ENCODE measurements at regions not wholly inside any gene's neighbourhood (a gene's known extent, or its start where the extent isn't known, plus 50 kb on each side); places are given as distances from the start of the nearest gene placed in this dataset.
"Not testable (repeated sequence)": the region's sequence is repeated elsewhere in the genome, so short reads cannot be mapped to it uniquely, and the experiment has no call there.

- ATAC-seq (replicated peaks) (no peak), DNase-seq (no peak)
- H3K4me3 Mint-ChIP-seq: no peak overlapping the region
- peaks cover 2 to 7% of the 10 kb centered on the region in 2 donors for H3K9me3 Mint-ChIP-seq
- H3K4me1 Mint-ChIP-seq: no peaks in the 10 kb centered on the region
- no peak overlapping the region for H3K27ac Mint-ChIP-seq
- no peaks in the 10 kb centered on the region for H3K36me3 Mint-ChIP-seq
- H3K27me3 Mint-ChIP-seq: no peaks in the 10 kb centered on the region
Measured at GRCh38 chrX:143298663-143299241, 218.5 kb downstream of the SPANXN3 start.

- H3K27me3 Mint-ChIP-seq: no peaks in the 10 kb centered on the region
- DNase-seq (no peak), ATAC-seq (replicated peaks) (no peak)
- H3K4me3 Mint-ChIP-seq: no peak overlapping the region
- no peaks in the 10 kb centered on the region for H3K36me3 Mint-ChIP-seq
- H3K4me1 Mint-ChIP-seq: no peaks in the 10 kb centered on the region
- H3K9me3 Mint-ChIP-seq: peaks cover 2 to 7% of the 10 kb centered on the region in 2 donors
- H3K27ac Mint-ChIP-seq: no peak overlapping the region
Measured at GRCh38 chrX:143296521-143296920, 220.8 kb downstream of the SPANXN3 start.

DNA sequence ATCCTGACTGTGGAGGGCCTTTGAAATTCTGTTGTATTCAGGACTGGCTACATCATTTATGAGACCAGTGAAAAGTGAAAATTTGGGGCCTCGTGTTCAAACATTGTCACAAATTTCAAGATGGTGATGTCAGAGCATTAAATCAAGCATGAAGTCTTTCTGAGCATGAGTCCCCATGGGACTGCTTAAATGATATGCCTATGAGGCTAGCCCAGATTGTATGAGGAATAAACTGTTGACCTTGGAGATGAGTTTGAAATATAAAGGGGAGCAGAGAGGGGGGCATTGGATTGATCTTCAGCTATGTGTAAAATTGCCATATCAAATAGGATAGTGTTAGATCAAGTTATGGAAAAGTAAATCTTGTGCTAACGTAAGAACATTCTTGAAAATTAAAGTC lies 230.0 kb downstream of the SPANXN3 start:
- no peaks in the 10 kb centered on the region for H3K36me3 Mint-ChIP-seq
- peaks cover 0 to 1% of the 10 kb centered on the region in 2 donors for H3K9me3 Mint-ChIP-seq
- H3K27me3 Mint-ChIP-seq: no peaks in the 10 kb centered on the region
- H3K4me3 Mint-ChIP-seq: no peak overlapping the region
- ATAC-seq (replicated peaks) (no peak), DNase-seq (no peak)
- H3K4me1 Mint-ChIP-seq: no peaks in the 10 kb centered on the region
- H3K27ac Mint-ChIP-seq: no peak overlapping the region

DNA sequence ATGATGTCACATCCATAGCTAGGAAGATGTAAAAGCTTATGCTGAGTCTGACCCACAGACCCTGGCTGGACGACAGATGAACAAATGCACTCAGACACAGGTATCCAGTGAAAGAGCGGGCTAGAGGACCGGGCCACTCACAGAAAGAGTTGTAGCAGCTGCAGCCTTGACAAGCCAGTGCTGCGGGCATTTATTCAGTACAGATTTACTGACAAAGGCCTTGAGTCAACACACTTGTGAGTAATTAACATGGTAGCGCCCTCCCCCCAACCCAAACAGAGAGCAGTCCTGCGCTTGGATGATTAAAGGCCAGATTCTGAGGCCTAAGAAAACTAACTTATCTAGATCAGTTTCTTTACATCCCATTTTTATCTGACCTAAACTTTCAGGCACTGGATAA lies 244.6 kb downstream of the SPANXN4 start:
- no peaks in the 10 kb centered on the region for H3K36me3 Mint-ChIP-seq
- H3K4me1 Mint-ChIP-seq: no peaks in the 10 kb centered on the region
- H3K4me3 Mint-ChIP-seq: no peak overlapping the region
- no peaks in the 10 kb centered on the region for H3K27me3 Mint-ChIP-seq
- peaks cover 0 to 3% of the 10 kb centered on the region in 2 donors for H3K9me3 Mint-ChIP-seq
- DNase-seq (no peak), ATAC-seq (replicated peaks) (no peak)
- no peak overlapping the region for H3K27ac Mint-ChIP-seq

- H3K27me3 Mint-ChIP-seq, DNase-seq: not testable (repeated sequence)
Measured at GRCh38 chrX:143244593-143244992, 218.9 kb downstream of the SPANXN4 start.

DNA sequence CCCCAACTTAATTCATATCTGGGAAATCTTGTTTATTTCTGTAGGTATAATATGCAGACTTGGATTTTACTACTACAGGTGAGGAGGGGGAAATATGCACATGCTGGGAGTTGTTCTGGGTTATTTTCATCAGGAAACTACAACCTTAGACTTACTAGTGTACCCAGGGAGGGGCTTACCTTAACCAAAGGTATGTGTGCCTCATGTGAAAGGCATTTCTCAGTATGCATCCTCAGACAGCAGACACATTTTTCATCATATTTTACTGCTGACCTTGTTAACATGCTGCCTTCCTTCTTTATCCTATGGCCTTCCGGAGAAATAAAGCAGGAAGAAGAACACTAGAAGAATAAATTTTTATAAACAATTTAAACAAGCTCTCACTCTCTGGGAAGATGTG lies 214.9 kb downstream of the SPANXN4 start:
- Mint-ChIP-seq H3K9me3 (peaks cover 2 to 3% of the 10 kb centered on the region in 2 donors), H3K36me3 (no peaks in the 10 kb centered on the region), H3K4me3 (no peak overlapping the region)

More at GRCh38 chrX:143244593-143244992, 218.9 kb downstream of the SPANXN4 start:
- ATAC-seq (replicated peaks); H3K36me3 Mint-ChIP-seq; H3K4me1 Mint-ChIP-seq; H3K27ac Mint-ChIP-seq; H3K4me3 Mint-ChIP-seq; H3K9me3 Mint-ChIP-seq: not testable (repeated sequence)

DNA sequence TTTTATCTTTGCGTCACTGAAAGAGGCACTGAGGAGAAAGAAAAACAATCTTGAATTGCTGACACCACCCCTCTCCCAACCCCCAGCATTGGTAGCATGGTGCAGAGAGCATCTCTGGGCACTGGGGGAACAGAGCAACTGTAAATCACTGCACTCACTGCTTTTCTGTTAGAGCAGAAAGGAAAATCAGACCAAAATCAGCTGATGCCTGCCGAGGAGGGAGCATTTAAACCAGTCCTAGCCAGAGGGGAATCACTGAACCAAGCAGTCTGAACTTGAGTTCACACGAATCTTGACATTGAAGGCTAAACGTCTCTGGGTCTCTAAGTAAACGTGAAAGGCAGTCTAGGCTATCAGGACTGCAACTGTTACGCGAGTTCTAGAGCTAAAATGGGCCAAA lies 205.8 kb downstream of the SPANXN4 start:
- Mint-ChIP-seq H3K27ac (no peak overlapping the region), H3K4me1 (no peaks in the 10 kb centered on the region), H3K27me3 (no peaks in the 10 kb centered on the region), H3K36me3 (no peaks in the 10 kb centered on the region), H3K9me3 (peaks cover 2 to 4% of the 10 kb centered on the region in 2 donors), H3K4me3 (no peak overlapping the region)
- DNase-seq (no peak), ATAC-seq (replicated peaks) (no peak)

More for the DNA sequence above, 214.9 kb downstream of the SPANXN4 start:
- ATAC-seq (replicated peaks): no peak
- Mint-ChIP-seq H3K27me3 (no peaks in the 10 kb centered on the region), H3K27ac (no peak overlapping the region), H3K4me1 (no peaks in the 10 kb centered on the region)
- DNase-seq: no peak

DNA sequence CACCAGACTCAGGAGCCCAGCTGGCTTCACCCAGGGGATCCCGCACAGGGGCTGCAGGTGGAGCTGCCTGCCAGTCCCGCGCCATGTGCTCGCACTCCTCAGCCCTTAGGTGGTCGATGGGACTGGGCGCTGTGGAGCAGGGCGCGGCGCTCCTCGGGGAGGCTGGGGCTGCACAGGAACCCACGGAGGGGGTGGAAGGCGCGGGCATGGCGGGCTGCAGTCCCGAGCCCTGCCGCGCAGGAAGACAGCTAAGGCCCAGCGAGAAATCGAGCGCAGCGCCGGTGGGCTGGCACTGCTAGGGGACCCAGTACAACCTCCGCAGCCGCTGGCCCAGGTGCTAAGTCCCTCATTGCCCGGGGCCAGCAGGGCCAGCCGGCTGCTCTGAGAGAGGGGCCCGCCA lies 202.9 kb downstream of the SPANXN4 start:
- not testable (repeated sequence) for H3K27me3 Mint-ChIP-seq; ATAC-seq (replicated peaks); H3K36me3 Mint-ChIP-seq; H3K4me1 Mint-ChIP-seq; DNase-seq; H3K27ac Mint-ChIP-seq; H3K9me3 Mint-ChIP-seq; H3K4me3 Mint-ChIP-seq

DNA sequence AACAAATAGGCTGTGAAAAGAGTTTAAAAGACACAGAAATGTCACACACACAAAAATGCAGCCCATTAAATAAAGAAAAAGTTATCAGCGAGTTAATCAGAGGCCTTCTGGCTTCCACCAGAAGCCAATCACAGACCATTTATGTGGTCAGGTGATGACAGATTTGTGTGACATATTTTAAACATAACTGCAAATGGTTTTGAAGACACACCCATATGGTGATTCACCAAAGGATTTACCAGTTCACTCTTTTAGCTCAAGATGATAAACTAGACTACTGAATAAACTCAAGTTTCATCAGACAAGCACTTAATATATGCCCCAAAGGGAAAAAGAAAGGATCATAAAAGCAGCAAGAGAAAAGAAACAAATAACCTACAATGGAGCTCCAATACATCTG lies 181.2 kb downstream of the SPANXN4 start:
- H3K36me3 Mint-ChIP-seq: no peaks in the 10 kb centered on the region
- ATAC-seq (replicated peaks) (no peak), DNase-seq (no peak)
- H3K4me1 Mint-ChIP-seq: no peaks in the 10 kb centered on the region
- no peak overlapping the region for H3K27ac Mint-ChIP-seq
- H3K9me3 Mint-ChIP-seq: peaks cover 1 to 4% of the 10 kb centered on the region in 2 donors
- H3K27me3 Mint-ChIP-seq: no peaks in the 10 kb centered on the region
- no peak overlapping the region for H3K4me3 Mint-ChIP-seq

DNA sequence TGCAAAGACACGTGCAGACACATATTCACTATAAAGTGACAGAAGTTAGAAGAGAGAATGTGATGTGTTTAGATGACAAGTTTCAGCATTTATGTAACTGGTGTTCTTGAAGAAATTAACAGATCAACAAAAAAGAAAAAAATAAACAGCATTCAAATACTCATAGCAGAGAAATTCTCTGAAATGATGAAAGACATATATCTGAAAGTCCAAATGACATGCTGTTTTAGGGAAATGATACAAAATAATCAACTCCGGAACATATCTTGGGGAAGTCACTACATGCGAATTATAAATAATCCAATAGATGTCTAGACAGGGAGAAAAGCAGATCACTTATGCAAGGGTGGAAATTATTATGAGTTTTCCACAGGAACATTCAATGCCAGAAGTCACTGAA lies 146.0 kb downstream of the SPANXN4 start:
- H3K4me3 Mint-ChIP-seq: no peak overlapping the region
- no peak for ATAC-seq (replicated peaks)
- no peak overlapping the region for H3K27ac Mint-ChIP-seq
- no peaks in the 10 kb centered on the region for H3K9me3 Mint-ChIP-seq
- H3K27me3 Mint-ChIP-seq: no peaks in the 10 kb centered on the region
- H3K36me3 Mint-ChIP-seq: no peaks in the 10 kb centered on the region
- DNase-seq: no peak
- no peaks in the 10 kb centered on the region for H3K4me1 Mint-ChIP-seq

- no peaks in the 10 kb centered on the region for H3K4me1 Mint-ChIP-seq
- H3K36me3 Mint-ChIP-seq: no peaks in the 10 kb centered on the region
- H3K27ac Mint-ChIP-seq: no peak overlapping the region
- H3K9me3 Mint-ChIP-seq: no peaks in the 10 kb centered on the region
- H3K27me3 Mint-ChIP-seq: no peaks in the 10 kb centered on the region
- ATAC-seq (replicated peaks): no peak
- H3K4me3 Mint-ChIP-seq: no peak overlapping the region
- DNase-seq: no peak
Measured at GRCh38 chrX:143165778-143166177, 140.1 kb downstream of the SPANXN4 start.

GRCh38 chrX:143139681-143140080 lies 114.0 kb downstream of the SPANXN4 start:
- no peak for ATAC-seq (replicated peaks)
- no peak overlapping the region for H3K4me3 Mint-ChIP-seq
- H3K9me3 Mint-ChIP-seq: peaks cover 0 to 2% of the 10 kb centered on the region in 2 donors
- DNase-seq: no peak
- no peak overlapping the region for H3K27ac Mint-ChIP-seq
- H3K36me3 Mint-ChIP-seq: no peaks in the 10 kb centered on the region
- H3K27me3 Mint-ChIP-seq: no peaks in the 10 kb centered on the region
- H3K4me1 Mint-ChIP-seq: no peaks in the 10 kb centered on the region

GRCh38 chrX:143121477-143121876 lies 95.7 kb downstream of the SPANXN4 start:
- H3K9me3 Mint-ChIP-seq: no peaks in the 10 kb centered on the region
- no peaks in the 10 kb centered on the region for H3K27me3 Mint-ChIP-seq
- no peak for DNase-seq
- H3K4me1 Mint-ChIP-seq: no peaks in the 10 kb centered on the region
- ATAC-seq (replicated peaks): no peak
- no peak overlapping the region for H3K27ac Mint-ChIP-seq
- no peak overlapping the region for H3K4me3 Mint-ChIP-seq
- H3K36me3 Mint-ChIP-seq: no peaks in the 10 kb centered on the region

DNA sequence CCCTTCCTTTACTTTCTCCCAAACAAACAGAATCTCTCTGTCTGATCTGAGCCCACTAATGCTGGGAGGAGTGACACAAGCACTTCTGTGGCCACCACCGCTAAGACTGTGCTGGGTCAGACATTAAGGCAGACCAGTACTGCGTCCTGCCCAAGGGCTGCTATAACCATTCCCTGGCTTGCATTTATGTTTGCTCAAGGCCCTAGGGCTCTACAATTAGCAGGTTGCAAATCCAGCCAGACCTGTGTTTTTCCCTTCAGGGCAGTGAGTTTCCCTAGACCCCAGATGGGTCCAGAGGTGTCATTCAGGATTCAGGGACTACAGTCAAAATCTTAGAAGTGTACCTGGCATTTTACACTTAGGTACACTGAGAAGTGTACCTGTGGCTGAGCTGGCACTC lies 89.7 kb downstream of the SPANXN4 start:
- Mint-ChIP-seq H3K4me3 (no peak overlapping the region), H3K27me3 (no peaks in the 10 kb centered on the region), H3K9me3 (peaks cover 0 to 5% of the 10 kb centered on the region in 2 donors), H3K36me3 (no peaks in the 10 kb centered on the region), H3K27ac (no peak overlapping the region), H3K4me1 (no peaks in the 10 kb centered on the region)
- ATAC-seq (replicated peaks): no peak
- DNase-seq: no peak

GRCh38 chrX:143095816-143096215 lies 70.1 kb downstream of the SPANXN4 start:
- Mint-ChIP-seq H3K36me3 (no peaks in the 10 kb centered on the region), H3K4me3 (no peak overlapping the region), H3K27ac (no peak overlapping the region), H3K9me3 (peaks cover 0 to 4% of the 10 kb centered on the region in 2 donors), H3K4me1 (no peaks in the 10 kb centered on the region), H3K27me3 (no peaks in the 10 kb centered on the region)
- ATAC-seq (replicated peaks): no peak
- no peak for DNase-seq

DNA sequence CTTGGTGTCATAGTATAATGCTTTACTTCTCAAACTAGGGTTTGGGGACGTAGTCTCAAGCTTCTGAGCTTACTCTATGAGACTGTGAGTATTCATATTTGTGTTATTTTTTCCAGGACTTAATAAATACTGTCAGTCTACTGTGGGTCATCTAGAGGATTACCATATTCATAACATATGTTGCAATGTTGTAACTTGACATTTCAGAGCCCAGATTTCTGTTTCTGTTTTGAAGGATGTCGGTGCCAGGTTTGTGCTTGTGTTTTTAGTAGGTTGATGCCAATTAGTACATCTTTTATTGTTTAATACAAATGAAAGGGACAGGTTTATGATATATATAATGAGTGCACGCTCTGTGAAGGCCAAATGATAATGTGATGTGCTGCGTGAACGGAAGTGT lies 69.6 kb downstream of the SPANXN4 start:
- no peak for DNase-seq
- Mint-ChIP-seq H3K4me3 (no peak overlapping the region), H3K36me3 (no peaks in the 10 kb centered on the region), H3K27ac (no peak overlapping the region), H3K4me1 (no peaks in the 10 kb centered on the region), H3K27me3 (no peaks in the 10 kb centered on the region), H3K9me3 (peaks cover 0 to 4% of the 10 kb centered on the region in 2 donors)
- ATAC-seq (replicated peaks): no peak

All from stimulated activated naive B cell treated with anti-CD40 and anti-IgM and Interleukin-4, amounts not matched to agents 10 μg/mL and 1 μg/mL and 100 μg/mL, for 72 hours (primary cell).